A673 (cell line): ENCODE measurements at regions not wholly inside any gene's neighbourhood (a gene's known extent, or its start where the extent isn't known, plus 50 kb on each side); places are given as distances from the start of the nearest gene placed in this dataset.

ENCODE experiments used
- CTCF ChIP-seq: fragments of 300-800, 200-600 bp; sonication (generic); conservative IDR thresholded peaks from 2 replicates; pipeline ENCODE4 v1.5.1; 2017; ENCODE audit warnings: low read depth, mild to moderate bottlenecking, antibody characterized with exemption, low read length, moderate library complexity, mixed read lengths
- EZH2 ChIP-seq: fragments of 200-600 bp; sonication (generic); IDR thresholded peaks from 2 replicates; pipeline ENCODE4 v1.6.1; 2017; ENCODE audit warnings: borderline replicate concordance, low read depth, mild to moderate bottlenecking, mixed read lengths, antibody characterized with exemption, low read length; ENCODE audit not compliant: poor library complexity, severe bottlenecking

- TF ChIP-seq EZH2 (no peak), CTCF (no peak)
These were observed 386.9 kb downstream of the HTR7 start for GRCh38 chr10:90470966-90471365.
